SKM-1 (cell line): ENCODE measurements at regions not wholly inside any gene's neighbourhood (a gene's known extent, or its start where the extent isn't known, plus 50 kb on each side); places are given as distances from the start of the nearest gene placed in this dataset.
"Not testable (repeated sequence)": the region's sequence is repeated elsewhere in the genome, so short reads cannot be mapped to it uniquely, and the experiment has no call there.

Source experiments
- DNase-seq: peaks from one replicate; lab custom pipeline; 2025; ENCODE audit not compliant: unreplicated experiment; lab: John Stamatoyannopoulos, UW

DNA sequence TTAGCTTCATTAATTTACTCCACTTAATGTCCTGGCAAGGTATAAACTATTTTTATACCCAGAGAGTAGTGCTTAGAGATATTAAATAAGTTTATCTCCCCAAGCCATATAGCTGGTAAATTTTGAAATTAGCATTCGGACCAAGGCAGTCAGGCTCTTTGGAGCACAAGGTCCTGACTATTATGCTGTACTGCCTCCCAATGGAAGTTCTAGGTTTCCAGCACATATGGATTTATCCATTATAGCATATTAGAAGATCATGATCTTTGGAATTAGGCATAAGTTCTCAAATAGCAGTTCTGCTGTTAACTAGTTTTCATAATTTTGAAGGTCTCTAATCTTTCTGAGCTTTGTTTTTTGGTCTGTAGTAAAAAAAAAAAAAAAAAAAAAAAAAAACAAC lies 835.3 kb upstream of the EPHA7 start:
- no peak for DNase-seq

DNA sequence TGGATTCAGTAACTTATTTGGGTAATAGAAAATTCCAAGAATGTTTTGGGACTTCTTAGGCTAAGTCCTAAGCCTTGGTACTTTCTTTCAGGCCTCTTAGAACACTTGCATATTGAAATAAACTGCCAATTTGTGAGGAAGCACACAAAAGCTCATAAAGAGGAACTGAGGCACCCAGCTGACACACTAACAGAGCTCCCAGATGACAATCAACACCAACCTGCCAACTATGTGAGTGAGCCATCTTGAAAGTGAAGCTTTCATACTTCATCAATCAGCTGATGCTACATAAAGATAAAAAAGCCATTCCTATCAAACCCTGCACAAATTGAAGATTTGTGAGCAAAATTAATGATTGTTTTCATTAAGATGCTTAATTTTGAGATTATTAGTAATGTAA lies 832.5 kb upstream of the EPHA7 start:
- no peak for DNase-seq

DNA sequence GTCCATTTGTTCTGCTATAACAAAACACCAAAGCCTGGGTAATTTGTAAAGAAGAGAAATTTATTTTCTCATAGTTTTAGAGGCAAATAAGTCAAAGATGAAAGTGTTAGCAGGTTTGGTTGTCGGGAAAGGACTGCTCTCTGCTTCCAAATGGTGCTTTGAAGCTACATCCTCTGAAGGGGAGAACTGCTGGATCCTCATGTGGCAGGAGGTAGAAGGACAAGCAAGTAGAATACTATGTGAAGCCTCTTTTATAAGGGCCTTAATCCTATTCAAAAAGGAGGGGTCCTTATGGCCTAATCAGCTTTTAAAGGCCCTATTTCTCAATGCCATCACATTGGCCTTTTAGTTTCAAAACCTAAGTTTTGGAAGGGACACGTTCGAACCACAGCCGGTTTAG lies 826.0 kb upstream of the EPHA7 start:
- no peak for DNase-seq

DNA sequence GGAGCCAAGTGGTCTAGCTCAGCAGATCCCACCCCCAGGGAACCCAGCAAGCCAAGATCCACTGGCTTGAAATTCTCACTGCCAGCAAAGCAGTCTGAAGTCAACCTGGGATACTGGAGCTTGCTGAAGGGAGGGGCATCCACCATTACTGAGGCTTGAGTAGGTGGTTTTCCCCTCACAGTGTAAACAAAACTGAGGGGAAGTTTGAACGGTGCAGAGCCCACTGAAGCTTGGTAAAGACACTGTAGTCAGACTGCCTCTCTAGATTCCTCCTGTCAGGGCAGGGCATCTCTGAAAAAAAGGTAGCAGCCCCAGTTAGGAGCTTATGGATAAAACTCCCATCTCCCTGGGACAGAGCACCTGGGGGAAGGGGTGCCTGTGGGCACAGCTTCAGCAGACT lies 819.5 kb upstream of the EPHA7 start:
- DNase-seq = no peak

- DNase-seq = no peak
Measured at GRCh38 chr6:94227741-94228140, 808.4 kb upstream of the EPHA7 start.

GRCh38 chr6:94217836-94218235 lies 798.5 kb upstream of the EPHA7 start:
- DNase-seq = no peak

GRCh38 chr6:94215552-94215951 lies 796.2 kb upstream of the EPHA7 start:
- DNase-seq = no peak

- DNase-seq = no peak
Measured at GRCh38 chr6:94213226-94213625, 793.9 kb upstream of the EPHA7 start.

DNA sequence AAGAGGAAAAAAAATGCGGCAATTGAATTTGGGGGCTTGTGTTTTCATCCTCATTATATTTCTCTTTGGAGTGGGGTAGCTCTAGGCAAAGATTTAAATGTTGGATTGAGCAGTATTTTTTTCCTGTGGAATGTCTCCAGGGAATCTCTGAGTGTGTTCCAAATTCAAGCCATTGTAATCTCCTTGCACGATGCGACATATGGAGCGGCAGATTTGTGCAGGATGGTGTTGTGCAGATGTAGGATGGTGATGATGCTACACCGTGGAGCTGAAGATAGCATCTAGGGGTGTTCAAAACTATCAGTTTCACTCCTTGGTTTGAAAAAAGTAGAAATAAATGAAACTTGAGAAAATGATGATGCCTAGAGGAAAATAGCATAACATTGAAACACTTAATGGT lies 777.5 kb upstream of the EPHA7 start:
- DNase-seq = no peak

- DNase-seq = no peak
Measured at GRCh38 chr6:94190030-94190429, 770.7 kb upstream of the EPHA7 start.

GRCh38 chr6:94184666-94185464 lies 765.5 kb upstream of the EPHA7 start:
- no peak for DNase-seq

DNA sequence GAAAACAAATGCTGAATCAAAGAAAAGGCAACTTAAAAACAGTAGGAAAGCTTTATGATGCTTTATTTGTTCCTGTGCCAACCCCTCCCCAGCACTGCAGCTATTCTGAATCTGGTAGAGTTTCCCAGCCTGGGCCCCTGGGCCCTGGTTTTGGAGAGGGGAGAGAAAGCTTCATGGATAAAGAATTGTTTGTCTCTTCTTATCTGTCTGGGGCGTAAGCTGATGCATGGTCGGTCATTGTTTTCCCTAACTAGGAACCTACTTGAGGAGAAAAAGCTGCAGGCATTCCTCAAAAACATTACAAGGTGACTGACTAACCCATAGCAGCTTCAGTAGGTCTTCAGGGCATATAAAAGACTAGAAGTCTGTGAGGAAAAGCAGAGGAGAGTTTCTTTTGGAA lies 758.1 kb upstream of the EPHA7 start:
- DNase-seq = no peak

GRCh38 chr6:94175465-94175864 lies 756.1 kb upstream of the EPHA7 start:
- DNase-seq = no peak

DNA sequence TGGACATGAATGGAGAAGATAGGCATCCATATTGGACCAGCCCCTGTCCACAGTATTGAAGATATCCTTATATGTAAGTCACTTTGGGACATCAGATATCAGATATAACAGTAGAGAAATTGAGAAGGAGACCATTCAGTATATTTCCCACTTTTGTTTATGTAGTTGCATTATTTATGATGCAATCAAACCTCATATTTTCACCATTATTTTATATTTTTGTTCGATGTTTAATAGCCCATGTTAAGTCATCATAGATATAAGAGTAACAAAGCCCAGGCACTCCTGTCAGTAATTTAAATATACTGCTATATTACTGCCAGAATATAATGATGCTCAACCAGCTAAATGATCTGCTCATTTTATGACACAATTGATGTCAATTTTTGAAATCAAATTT lies 744.5 kb upstream of the EPHA7 start:
- no peak for DNase-seq

DNA sequence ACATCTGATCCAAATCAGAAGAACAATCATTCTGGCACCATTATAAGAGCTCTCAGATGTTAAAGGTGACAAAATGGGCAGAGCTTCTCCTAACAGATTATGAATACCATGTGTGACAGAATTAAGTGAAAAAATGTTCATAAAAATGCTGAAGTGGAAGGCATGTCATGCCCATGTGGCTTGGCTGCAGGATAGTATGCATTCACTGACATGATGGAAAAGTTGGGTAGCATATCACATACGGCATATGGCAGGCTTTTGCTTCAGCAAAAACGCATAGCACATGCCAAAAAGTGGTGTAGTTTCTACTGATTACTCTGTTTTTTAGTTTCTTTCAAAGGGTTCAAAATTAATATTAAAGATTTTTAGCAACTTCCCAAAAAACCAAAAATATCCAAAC lies 731.5 kb upstream of the EPHA7 start:
- DNase-seq = no peak

- DNase-seq = no peak
Measured at GRCh38 chr6:94144807-94145206, 725.4 kb upstream of the EPHA7 start.

DNA sequence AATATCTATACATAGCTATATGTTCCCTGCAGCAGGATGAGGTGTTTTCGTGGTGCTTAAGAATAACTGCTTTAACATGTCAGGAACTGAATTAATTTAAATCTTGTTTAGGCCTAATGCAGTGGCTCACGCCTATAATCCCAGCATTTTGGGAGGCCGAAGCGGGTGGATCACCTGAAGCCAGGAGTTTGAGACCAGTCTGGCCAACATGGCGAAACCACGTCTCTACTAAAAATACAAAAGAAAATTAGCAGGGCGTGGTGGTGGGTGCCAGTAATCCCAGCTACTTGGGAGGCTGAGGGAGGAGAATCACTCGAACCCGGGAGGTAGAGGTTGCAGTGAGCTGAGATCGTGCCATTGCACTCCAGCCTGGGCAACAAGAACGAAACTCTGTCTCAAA lies 717.8 kb upstream of the EPHA7 start:
- DNase-seq = not testable (repeated sequence)

DNA sequence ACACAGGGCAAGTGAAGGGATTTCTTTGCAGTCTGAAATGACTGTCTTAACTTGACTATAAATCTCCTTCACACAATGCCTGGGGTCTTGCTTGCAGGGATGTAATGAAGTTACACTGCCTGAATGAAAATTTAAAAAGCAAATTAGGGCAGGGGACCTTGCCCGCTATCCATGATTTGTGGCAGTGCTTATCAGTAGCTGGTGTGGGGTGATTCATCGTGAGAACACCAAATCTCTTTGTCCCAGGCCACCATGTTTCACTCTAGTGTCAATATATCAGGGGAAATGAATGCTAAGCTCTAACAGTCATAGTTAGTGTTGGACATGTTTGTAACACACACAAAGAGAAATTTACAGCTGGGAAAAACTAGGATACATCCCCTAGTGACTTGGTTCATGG lies 713.7 kb upstream of the EPHA7 start:
- no peak for DNase-seq

- no peak for DNase-seq
Measured at GRCh38 chr6:94131271-94131670, 711.9 kb upstream of the EPHA7 start.

GRCh38 chr6:94130478-94130877 lies 711.1 kb upstream of the EPHA7 start:
- no peak for DNase-seq

- no peak for DNase-seq
Measured at GRCh38 chr6:94129926-94130325, 710.6 kb upstream of the EPHA7 start.

- DNase-seq = no peak
Measured at GRCh38 chr6:94127716-94128115, 708.4 kb upstream of the EPHA7 start.

DNA sequence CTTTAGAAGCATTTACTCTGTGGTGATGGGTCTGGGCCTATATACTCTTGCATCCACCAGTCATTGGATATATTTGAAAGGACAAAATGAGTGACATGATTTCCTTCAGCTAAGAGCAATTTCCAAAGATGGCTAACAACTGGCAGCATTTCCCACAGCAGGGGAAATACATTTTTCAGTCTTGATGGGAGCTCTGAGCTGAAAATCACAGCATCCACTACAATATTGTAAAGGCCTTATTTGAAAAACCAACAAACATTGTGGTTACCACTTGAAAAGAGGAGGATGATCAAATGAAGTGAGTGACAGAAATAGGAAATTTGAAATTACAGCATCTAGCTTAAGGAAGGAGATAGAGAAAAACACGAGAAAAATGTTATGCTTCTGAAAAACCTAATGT lies 705.0 kb upstream of the EPHA7 start:
- no peak for DNase-seq
